ENCODE measurements at regions not wholly inside any gene's neighbourhood (a gene's known extent, or its start where the extent isn't known, plus 50 kb on each side); places are given as distances from the start of the nearest gene placed in this dataset.

GRCh38 chr6:16989382-16989781 lies 112.5 kb upstream of the STMND1 start (continued):
- TF ChIP-seq RCOR1 (IDR thresholded peaks at IDR 0.05; ENCODE audit: low read length), result no peak
- TF ChIP-seq CTCF (IDR thresholded peaks at IDR 0.05), result no peak

GRCh38 chr6:16987996-16988395 lies 113.9 kb upstream of the STMND1 start:
- H3K79me2 ChIP-seq (ENCODE audit: insufficient read depth), result no peaks in the 10 kb centered on the region
- H3K36me3 ChIP-seq (replicated peaks in 1 of 2; ENCODE audit: control insufficient read depth in 1 of 2, insufficient read depth in 2 of 2, low read length in 1 of 2), result no peaks in the 10 kb centered on the region
- H3F3A ChIP-seq (replicated peaks; ENCODE audit: insufficient read depth), result peaks cover 3% of the 10 kb centered on the region
- no peak overlapping the region for H3K27ac ChIP-seq (ENCODE audit: low read depth in 2 of 2, low read length in 1 of 2)
- no peaks in the 10 kb centered on the region for H3K9me3 ChIP-seq
- H3K4me3 ChIP-seq (ENCODE audit: low read depth in 2 of 2, low read length in 1 of 2), result no peak overlapping the region
- 43% methylated on average over 1 of the region's 1 CpG for WGBS (ENCODE audit: low lambda C conversion rate)
- ChIA-PET POLR2A (no interaction called here), CTCF (interaction anchor here (0.8 to 1.4 kb wide), 2 partner anchors 23 to 46 kb away, joined by 3 to 6 read pairs; no protein-coding TSS in a partner anchor)
- no peak overlapping the region for H2AFZ ChIP-seq (ENCODE audit: low read depth)
- TF ChIP-seq RFX5 (IDR thresholded peaks at IDR 0.05; ENCODE audit: low read length), result no peak
- TF ChIP-seq EZH2phosphoT487 (IDR thresholded peaks at IDR 0.05; ENCODE audit: borderline replicate concordance, low read depth), result no peak
- no peak for TF ChIP-seq MXI1 (IDR thresholded peaks at IDR 0.05; ENCODE audit: low read depth, low read length)
- TF ChIP-seq NFIC (IDR thresholded peaks at IDR 0.05; ENCODE audit: borderline replicate concordance), result no peak
- no peak for TF ChIP-seq RXRA (IDR thresholded peaks at IDR 0.05; ENCODE audit: borderline replicate concordance, low read depth)
- no peak for TF ChIP-seq IRF3 (IDR thresholded peaks at IDR 0.05; ENCODE audit: low read depth, low read length)
- no peak for TF ChIP-seq POLR2AphosphoS5 (IDR thresholded peaks at IDR 0.05; ENCODE audit: low read depth, low read length)
- no peaks in the 10 kb centered on the region for H3K9me2 ChIP-seq
- no peak overlapping the region for H3K4me2 ChIP-seq
- no peaks in the 10 kb centered on the region for H3K27me3 ChIP-seq (ENCODE audit: insufficient read depth)
- H3K9ac ChIP-seq, result no peak overlapping the region
- peaks cover 0 to 4% of the 10 kb centered on the region in 2 experiments; a peak in 1 of 4 replicates for H3K4me1 ChIP-seq (ENCODE audit: control insufficient read depth in 1 of 2, insufficient read depth in 2 of 2, low read depth in 1 of 2, low read length in 1 of 2)
- no peak for DNase-seq
- no peaks in the 10 kb centered on the region for H4K20me1 ChIP-seq (ENCODE audit: insufficient read depth)

- WGBS (ENCODE audit: low lambda C conversion rate), result 70% methylated on average over 10 of the region's 10 CpGs
- ChIA-PET CTCF (no interaction called here), POLR2A (no interaction called here)
- Histone ChIP-seq H3K4me2 (no peak overlapping the region), H3K4me3 (ENCODE audit: low read depth in 2 of 2, low read length in 1 of 2) (no peak overlapping the region), H3K9ac (no peak overlapping the region), H4K20me1 (ENCODE audit: insufficient read depth) (no peaks in the 10 kb centered on the region), H3K27me3 (ENCODE audit: insufficient read depth) (no peaks in the 10 kb centered on the region), H3K4me1 (ENCODE audit: control insufficient read depth in 1 of 2, insufficient read depth in 2 of 2, low read depth in 1 of 2, low read length in 1 of 2) (peaks cover 0 to 4% of the 10 kb centered on the region in 2 experiments; a peak in 1 of 4 replicates), H3K36me3 (replicated peaks in 1 of 2; ENCODE audit: control insufficient read depth in 1 of 2, insufficient read depth in 2 of 2, low read length in 1 of 2) (no peaks in the 10 kb centered on the region), H3K9me2 (no peaks in the 10 kb centered on the region), H3K79me2 (ENCODE audit: insufficient read depth) (no peaks in the 10 kb centered on the region), H3K27ac (ENCODE audit: low read depth in 2 of 2, low read length in 1 of 2) (peak overlapping the region; percentile 30 to 31; a peak in 2 of 4 replicates), H2AFZ (ENCODE audit: low read depth) (peak overlapping the region; percentile 41; the same call in 1 of the 2 replicates), H3K9me3 (no peaks in the 10 kb centered on the region), H3F3A (replicated peaks; ENCODE audit: insufficient read depth) (peaks cover 11% of the 10 kb centered on the region)
- TF ChIP-seq TCF12 (IDR thresholded peaks at IDR 0.05) (peak; percentile 47), FOXJ3 (CRISPR knock-in tag; IDR thresholded peaks at IDR 0.05) (no peak), JUND (IDR thresholded peaks at IDR 0.05) (no peak), FOSL2 (IDR thresholded peaks at IDR 0.05; ENCODE audit: borderline replicate concordance, low read depth) (peak; percentile 22; the same call in 1 of the 2 replicates), PBX3 (IDR thresholded peaks at IDR 0.05) (0 out of 2 replicates have a peak, but pooled peaks have one; percentile 25)
- DNase-seq, result no peak
Measured at GRCh38 chr6:16985513-16986284, 116.2 kb upstream of the STMND1 start.
